H9 (cell line): ENCODE measurements at regions not wholly inside any gene's neighbourhood (a gene's known extent, or its start where the extent isn't known, plus 50 kb on each side); places are given as distances from the start of the nearest gene placed in this dataset.

ENCODE experiments used
- DNase-seq: peaks from one replicate; pipeline ENCODE4 v3.0.0-alpha.2; 2017
- H2AFZ ChIP-seq: one replicate; pipeline ENCODE4 v1.6.1; 2013; ENCODE audit warnings: mild to moderate bottlenecking, low read length, control low read depth, moderate library complexity
- H2AK5ac ChIP-seq: 2 replicates; pipeline ENCODE4 v1.6.1; 2013; ENCODE audit warnings: low read length, control low read depth, mixed read lengths; ENCODE audit not compliant: insufficient read length
- H2BK120ac ChIP-seq: one replicate; pipeline ENCODE4 v1.6.1; 2013; ENCODE audit warnings: low read depth, mild to moderate bottlenecking, low read length, control low read depth, inconsistent platforms; ENCODE audit not compliant: poor library complexity, severe bottlenecking
- H2BK12ac ChIP-seq: 2 replicates; pipeline ENCODE4 v1.6.1; 2013; ENCODE audit warnings: low read length, control low read depth, mixed read lengths, low read depth; ENCODE audit not compliant: insufficient read length
- H2BK15ac ChIP-seq: 2 replicates; pipeline ENCODE4 v1.6.1; 2013; ENCODE audit warnings: low read depth, low read length, control low read depth
- H2BK20ac ChIP-seq: one replicate; pipeline ENCODE4 v1.6.1; 2013; ENCODE audit warnings: low read depth, mild to moderate bottlenecking, low read length, control low read depth, inconsistent platforms; ENCODE audit not compliant: poor library complexity, severe bottlenecking
- H2BK5ac ChIP-seq: 2 replicates; pipeline ENCODE4 v1.6.1; 2013; ENCODE audit warnings: low read length, control low read depth, mixed read lengths; ENCODE audit not compliant: insufficient read length
- H3K14ac ChIP-seq: 2 replicates; pipeline ENCODE4 v1.6.1; 2013; ENCODE audit warnings: low read length, control low read depth; ENCODE audit not compliant: insufficient read depth
- H3K18ac ChIP-seq: 2 replicates; pipeline ENCODE4 v1.6.1; 2013; ENCODE audit warnings: low read depth, mild to moderate bottlenecking, mixed read lengths, low read length, control low read depth; ENCODE audit not compliant: insufficient read length
- H3K23ac ChIP-seq: 2 replicates; pipeline ENCODE4 v1.6.1; 2013; ENCODE audit warnings: low read length, control low read depth, mixed read lengths, low read depth; ENCODE audit not compliant: insufficient read length
- H3K23me2 ChIP-seq: 2 replicates; pipeline ENCODE4 v1.6.1; 2013; ENCODE audit warnings: low read depth, mild to moderate bottlenecking, mixed read lengths, low read length, control low read depth; ENCODE audit not compliant: insufficient read length, poor library complexity, severe bottlenecking
- H3K27ac ChIP-seq: 2 replicates; pipeline ENCODE4 v1.5.1; 2013; ENCODE audit warnings: low read length, control low read depth, mixed read lengths, low read depth; ENCODE audit not compliant: insufficient read length
- H3K27me3 ChIP-seq: 2 replicates; pipeline ENCODE4 v1.6.1; 2013; ENCODE audit warnings: low read length, control low read depth, inconsistent platforms; ENCODE audit not compliant: insufficient read depth
- H3K4ac ChIP-seq: 2 replicates; pipeline ENCODE4 v1.6.1; 2013; ENCODE audit warnings: low read depth, mild to moderate bottlenecking, control low read depth, inconsistent platforms, low read length, moderate library complexity
- H3K4me1 ChIP-seq: 2 replicates; pipeline ENCODE4 v1.6.1; 2013; ENCODE audit warnings: low read length, control low read depth, inconsistent platforms; ENCODE audit not compliant: insufficient read depth
- H3K4me2 ChIP-seq: 2 replicates; pipeline ENCODE4 v1.6.1; 2013; ENCODE audit warnings: low read length, control low read depth, mixed read lengths; ENCODE audit not compliant: insufficient read length, insufficient read depth
- H3K56ac ChIP-seq: 2 replicates; pipeline ENCODE4 v1.6.1; 2013; ENCODE audit warnings: low read depth, mild to moderate bottlenecking, mixed read lengths, low read length, control low read depth; ENCODE audit not compliant: insufficient read length
- H3K79me1 ChIP-seq: 2 replicates; pipeline ENCODE4 v1.6.1; 2013; ENCODE audit warnings: low read depth, mild to moderate bottlenecking, moderate library complexity, low read length, control low read depth, inconsistent platforms; ENCODE audit not compliant: insufficient read depth, poor library complexity, severe bottlenecking
- H3K79me2 ChIP-seq: 2 replicates; pipeline ENCODE4 v1.6.1; 2013; ENCODE audit warnings: low read length, control low read depth, inconsistent platforms; ENCODE audit not compliant: insufficient read depth
- H3K9ac ChIP-seq: 2 replicates; pipeline ENCODE4 v1.6.1; 2013; ENCODE audit warnings: low read length, control low read depth, mixed read lengths; ENCODE audit not compliant: insufficient read length; ENCODE audit errors: extremely low read depth
- H3K9me3 ChIP-seq: one replicate; pipeline ENCODE4 v1.6.1; 2013; ENCODE audit warnings: low read depth, low read length, inconsistent platforms; ENCODE audit not compliant: control insufficient read depth
- H3T11ph ChIP-seq: one replicate; pipeline ENCODE4 v1.6.1; 2013; ENCODE audit warnings: mild to moderate bottlenecking, low read length, control low read depth, inconsistent platforms
- H4K20me1 ChIP-seq: one replicate; pipeline ENCODE4 v1.6.1; 2013; ENCODE audit not compliant: control insufficient read depth, insufficient read length, insufficient read depth
- H4K5ac ChIP-seq: 2 replicates; pipeline ENCODE4 v1.6.1; 2013; ENCODE audit warnings: low read depth, mild to moderate bottlenecking, mixed read lengths, low read length, control low read depth; ENCODE audit not compliant: insufficient read length
- H4K8ac ChIP-seq: replicated peaks from 2 replicates; pipeline ENCODE4 v1.6.1; 2013; ENCODE audit warnings: low read length, control low read depth, mixed read lengths, low read depth; ENCODE audit not compliant: insufficient read length
- H4K91ac ChIP-seq: 2 replicates; pipeline ENCODE4 v1.6.1; 2013; ENCODE audit warnings: low read depth, mild to moderate bottlenecking, moderate library complexity, mixed read lengths, low read length, control low read depth; ENCODE audit not compliant: insufficient read length
- H3K27ac Mint-ChIP-seq, 3 experiments: 2 replicates in 2 of 3; 3 replicates in 1 of 3; pipeline ENCODE4 v1.8.0; 2020 to 2021; ENCODE audit warnings: mixed read lengths in 3 of 3, mild to moderate bottlenecking in 1 of 3, moderate library complexity in 1 of 3
- H3K27me3 Mint-ChIP-seq: 2 replicates; pipeline ENCODE4 v1.8.0; 2021; ENCODE audit warnings: low read depth, mild to moderate bottlenecking, moderate library complexity, mixed read lengths
- H3K36me3 Mint-ChIP-seq, 3 experiments: 2 replicates in 2 of 3; 3 replicates in 1 of 3; pipeline ENCODE4 v1.8.0; 2020 to 2021; ENCODE audit warnings: low read depth in 3 of 3, mixed read lengths in 3 of 3; ENCODE audit not compliant: insufficient read depth in 1 of 3
- H3K4me1 Mint-ChIP-seq, 2 experiments: 2 replicates each; pipeline ENCODE4 v1.8.0; 2020; ENCODE audit warnings: mixed read lengths in 2 of 2
- H3K4me3 Mint-ChIP-seq, 2 experiments: 2 replicates in 1 of 2; 3 replicates in 1 of 2; pipeline ENCODE4 v1.8.0; 2020 to 2021; ENCODE audit warnings: mild to moderate bottlenecking in 2 of 2, mixed read lengths in 2 of 2, moderate library complexity in 1 of 2
- H3K9me3 Mint-ChIP-seq, 2 experiments: 2 replicates in 1 of 2; 3 replicates in 1 of 2; pipeline ENCODE4 v1.8.0; 2020; ENCODE audit warnings: mild to moderate bottlenecking in 2 of 2, mixed read lengths in 2 of 2, moderate library complexity in 1 of 2
- TF ChIP-seq, protein P1 (sequence below): fragments of 200-600 bp; sonication (generic); conservative IDR thresholded peaks from 3 replicates; pipeline ENCODE4 v1.8.0; 2021; ENCODE audit warnings: antibody characterized with exemption, mild to moderate bottlenecking

DNA sequence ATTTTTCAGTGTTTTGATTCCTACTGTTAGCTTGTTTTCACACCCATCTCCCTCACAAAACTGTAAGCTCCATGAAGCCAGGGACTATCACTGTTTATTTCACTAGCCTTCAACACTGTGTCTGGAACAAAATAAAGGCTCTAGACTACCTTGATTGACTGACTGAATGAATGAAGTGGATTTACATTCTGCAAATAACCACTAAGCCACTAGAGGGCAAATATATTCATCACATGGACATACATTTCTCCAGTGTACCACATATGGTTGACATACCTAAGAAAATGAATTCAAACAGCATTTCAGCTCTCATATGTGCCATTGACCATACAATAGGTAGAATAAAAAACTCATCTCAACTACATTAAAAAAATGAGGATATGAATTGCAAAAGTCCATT lies 185.9 kb downstream of the RAB11FIP2 start:
- Histone ChIP-seq H4K8ac (no peak overlapping the region), H3K56ac (no peak overlapping the region), H2AK5ac (no peak overlapping the region), H3K14ac (no peak overlapping the region), H3K79me1 (no peaks in the 10 kb centered on the region), H3K27me3 (no peaks in the 10 kb centered on the region), H4K5ac (no peak overlapping the region), H3K23ac (no peak overlapping the region), H2BK120ac (no peak overlapping the region), H2BK20ac (no peak overlapping the region), H3K23me2 (no peaks in the 10 kb centered on the region), H3K79me2 (no peaks in the 10 kb centered on the region), H3K4me1 (no peaks in the 10 kb centered on the region), H4K91ac (no peak overlapping the region), H2BK5ac (no peak overlapping the region), H3K4ac (no peak overlapping the region), H3K18ac (no peak overlapping the region), H2BK15ac (no peak overlapping the region), H3K9me3 (no peaks in the 10 kb centered on the region), H3K27ac (no peak overlapping the region), H3T11ph (no peak overlapping the region), H3K9ac (no peak overlapping the region), H2BK12ac (no peak overlapping the region), H3K4me2 (no peak overlapping the region), H2AFZ (no peak overlapping the region), H4K20me1 (no peaks in the 10 kb centered on the region)
- H3K36me3 Mint-ChIP-seq: no peaks in the 10 kb centered on the region
- no peak overlapping the region for H3K4me3 Mint-ChIP-seq
- peaks cover 7% of the 10 kb centered on the region for H3K27me3 Mint-ChIP-seq
- H3K27ac Mint-ChIP-seq: no peak overlapping the region
- DNase-seq: no peak
- H3K4me1 Mint-ChIP-seq: no peaks in the 10 kb centered on the region
- peaks cover 0 to under 1% of the 10 kb centered on the region in 2 experiments; a peak in 1 of 5 replicates for H3K9me3 Mint-ChIP-seq
- TF ChIP-seq, protein P1, sequence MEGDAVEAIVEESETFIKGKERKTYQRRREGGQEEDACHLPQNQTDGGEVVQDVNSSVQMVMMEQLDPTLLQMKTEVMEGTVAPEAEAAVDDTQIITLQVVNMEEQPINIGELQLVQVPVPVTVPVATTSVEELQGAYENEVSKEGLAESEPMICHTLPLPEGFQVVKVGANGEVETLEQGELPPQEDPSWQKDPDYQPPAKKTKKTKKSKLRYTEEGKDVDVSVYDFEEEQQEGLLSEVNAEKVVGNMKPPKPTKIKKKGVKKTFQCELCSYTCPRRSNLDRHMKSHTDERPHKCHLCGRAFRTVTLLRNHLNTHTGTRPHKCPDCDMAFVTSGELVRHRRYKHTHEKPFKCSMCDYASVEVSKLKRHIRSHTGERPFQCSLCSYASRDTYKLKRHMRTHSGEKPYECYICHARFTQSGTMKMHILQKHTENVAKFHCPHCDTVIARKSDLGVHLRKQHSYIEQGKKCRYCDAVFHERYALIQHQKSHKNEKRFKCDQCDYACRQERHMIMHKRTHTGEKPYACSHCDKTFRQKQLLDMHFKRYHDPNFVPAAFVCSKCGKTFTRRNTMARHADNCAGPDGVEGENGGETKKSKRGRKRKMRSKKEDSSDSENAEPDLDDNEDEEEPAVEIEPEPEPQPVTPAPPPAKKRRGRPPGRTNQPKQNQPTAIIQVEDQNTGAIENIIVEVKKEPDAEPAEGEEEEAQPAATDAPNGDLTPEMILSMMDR: peak; percentile 66
